ENCODE measurements at regions not wholly inside any gene's neighbourhood (a gene's known extent, or its start where the extent isn't known, plus 50 kb on each side); places are given as distances from the start of the nearest gene placed in this dataset.

DNA sequence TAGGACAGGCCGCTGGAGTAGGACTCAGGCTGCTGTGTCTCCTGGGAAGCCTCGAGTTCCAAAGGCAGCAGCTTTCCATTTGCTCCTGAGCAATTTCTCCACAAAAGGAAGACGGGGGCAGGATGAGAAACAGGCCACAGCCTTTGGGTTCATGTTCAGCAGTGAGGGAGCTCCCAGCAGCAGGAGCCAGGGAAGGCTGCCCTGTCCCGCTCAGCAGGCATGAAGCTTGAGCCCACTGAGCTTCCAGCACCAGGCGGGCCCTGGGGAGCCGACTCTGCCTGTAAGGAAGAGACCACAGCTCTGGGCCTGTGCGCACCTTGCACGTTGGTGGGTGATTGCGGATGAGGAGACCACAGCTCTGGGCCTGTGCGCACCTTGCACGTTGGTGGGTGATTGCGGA is 527.2 kb downstream of the TCERG1L start:
- no TSS peak for BruUV-seq (replicated peaks)
- Histone ChIP-seq H2AK5ac (ENCODE audit: low read depth, low read length) (no peak overlapping the region), H3K79me1 (ENCODE audit: low read depth in 1 of 2, low read length in 2 of 2) (no peaks in the 10 kb centered on the region), H3K4me1 (ENCODE audit: control insufficient read depth, insufficient read depth, low read length) (no peaks in the 10 kb centered on the region), H2BK15ac (ENCODE audit: low read depth, low read length) (no peak overlapping the region), H3K56ac (ENCODE audit: extremely low read depth, insufficient read depth, low read length) (no peak overlapping the region), H3K4ac (ENCODE audit: low read depth, low read length) (no peak overlapping the region), H2BK20ac (ENCODE audit: low read depth, low read length) (no peak overlapping the region), H2AFZ (replicated peaks; ENCODE audit: low read length, poor library complexity) (no peak overlapping the region), H3K4me3 (ENCODE audit: insufficient read depth, low read depth, low read length) (no peak overlapping the region), H3K4me2 (ENCODE audit: low read depth, low read length) (no peak overlapping the region), H4K91ac (ENCODE audit: insufficient read depth, low read depth, low read length) (no peak overlapping the region), H4K8ac (ENCODE audit: low read depth in 2 of 2, low read length in 2 of 2) (no peak overlapping the region), H3K18ac (ENCODE audit: low read depth, low read length) (no peak overlapping the region), H2AK9ac (replicated peaks; ENCODE audit: low read depth, low read length, poor library complexity) (no peak overlapping the region), H4K20me1 (ENCODE audit: insufficient read depth, low read length) (no peaks in the 10 kb centered on the region), H3K9me1 (ENCODE audit: insufficient read depth, low read length) (no peaks in the 10 kb centered on the region), H3K9ac (ENCODE audit: low read depth, low read length) (no peak overlapping the region), H3K36me3 (ENCODE audit: control insufficient read depth, insufficient read depth, low read length) (no peaks in the 10 kb centered on the region), H3K23ac (ENCODE audit: low read depth, low read length) (no peak overlapping the region), H3K27me3 (ENCODE audit: control insufficient read depth, insufficient read depth, low read length) (no peaks in the 10 kb centered on the region), H4K5ac (ENCODE audit: low read depth, low read length) (no peak overlapping the region), H3K9me3 (ENCODE audit: control insufficient read depth, insufficient read depth, low read length) (peaks cover 47% of the 10 kb centered on the region), H2BK120ac (ENCODE audit: low read depth, low read length) (no peak overlapping the region), H3K27ac (ENCODE audit: insufficient read depth, low read length) (no peak overlapping the region), H3K14ac (replicated peaks; ENCODE audit: low read depth, low read length) (no peak overlapping the region), H2BK5ac (ENCODE audit: low read depth, low read length, poor library complexity, severe bottlenecking) (no peak overlapping the region)
- in situ Hi-C loops (cut with MboI; ENCODE audit: low sequenced_read_pairs) (no loop called here), intact Hi-C loops (cut with micrococcal nuclease) (no loop called here), dilution Hi-C loops (cut with HindIII; ENCODE audit: low sequenced_read_pairs, unreplicated experiment) (no loop called here)
- WGBS, 2 experiments (ENCODE audit: extremely low coverage in 2 of 2, insufficient read length in 1 of 2), result 40% methylated on average over 3 of the region's 12 CpGs; no CpG with 5 or more reads in 1 of the 2 experiments
- TF ChIP-seq, protein P1, sequence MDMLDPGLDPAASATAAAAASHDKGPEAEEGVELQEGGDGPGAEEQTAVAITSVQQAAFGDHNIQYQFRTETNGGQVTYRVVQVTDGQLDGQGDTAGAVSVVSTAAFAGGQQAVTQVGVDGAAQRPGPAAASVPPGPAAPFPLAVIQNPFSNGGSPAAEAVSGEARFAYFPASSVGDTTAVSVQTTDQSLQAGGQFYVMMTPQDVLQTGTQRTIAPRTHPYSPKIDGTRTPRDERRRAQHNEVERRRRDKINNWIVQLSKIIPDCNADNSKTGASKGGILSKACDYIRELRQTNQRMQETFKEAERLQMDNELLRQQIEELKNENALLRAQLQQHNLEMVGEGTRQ (IDR thresholded peaks at IDR 0.05; ENCODE audit: low read depth, low read length), result no peak
- no peak for TF ChIP-seq MXI1 (IDR thresholded peaks at IDR 0.05; ENCODE audit: borderline replicate concordance, low read depth, low read length)
- TF ChIP-seq, protein P2, sequence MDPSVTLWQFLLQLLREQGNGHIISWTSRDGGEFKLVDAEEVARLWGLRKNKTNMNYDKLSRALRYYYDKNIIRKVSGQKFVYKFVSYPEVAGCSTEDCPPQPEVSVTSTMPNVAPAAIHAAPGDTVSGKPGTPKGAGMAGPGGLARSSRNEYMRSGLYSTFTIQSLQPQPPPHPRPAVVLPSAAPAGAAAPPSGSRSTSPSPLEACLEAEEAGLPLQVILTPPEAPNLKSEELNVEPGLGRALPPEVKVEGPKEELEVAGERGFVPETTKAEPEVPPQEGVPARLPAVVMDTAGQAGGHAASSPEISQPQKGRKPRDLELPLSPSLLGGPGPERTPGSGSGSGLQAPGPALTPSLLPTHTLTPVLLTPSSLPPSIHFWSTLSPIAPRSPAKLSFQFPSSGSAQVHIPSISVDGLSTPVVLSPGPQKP (IDR thresholded peaks at IDR 0.05; ENCODE audit: borderline replicate concordance, low read depth, low read length), result no peak
- TF ChIP-seq MAZ (IDR thresholded peaks at IDR 0.05; ENCODE audit: borderline replicate concordance, low read depth, low read length), result no peak
- TF ChIP-seq NFE2L2 (IDR thresholded peaks at IDR 0.05; ENCODE audit: low read depth, low read length), result no peak
- TF ChIP-seq FOS (IDR thresholded peaks at IDR 0.05; ENCODE audit: low read depth, low read length), result no peak
- TF ChIP-seq POLR2A (IDR thresholded peaks at IDR 0.05; ENCODE audit: low read depth, low read length), result no peak
- no peak for TF ChIP-seq SMC3 (IDR thresholded peaks at IDR 0.05; ENCODE audit: low read depth, low read length)
- no peak for TF ChIP-seq RAD21 (IDR thresholded peaks at IDR 0.05; ENCODE audit: low read length)
- no peak for TF ChIP-seq BHLHE40 (IDR thresholded peaks at IDR 0.05; ENCODE audit: low read depth, low read length)
- no peak for TF ChIP-seq RFX5 (IDR thresholded peaks at IDR 0.05; ENCODE audit: low read depth, low read length)
- TF ChIP-seq CHD1 (IDR thresholded peaks at IDR 0.05; ENCODE audit: low read depth, low read length), result no peak
- no peak for TF ChIP-seq MAFK (IDR thresholded peaks at IDR 0.05; ENCODE audit: low read depth, low read length)
- TF ChIP-seq RCOR1 (IDR thresholded peaks at IDR 0.05; ENCODE audit: insufficient replicate concordance, low read length), result no peak
- no peak for TF ChIP-seq CTCF (conservative IDR thresholded peaks at IDR 0.05; ENCODE audit: low read depth, low read length)
- POLR2A ChIA-PET (ENCODE audit: unreplicated experiment), result no interaction called here
- CTCF ChIA-PET, result no interaction called here
- no peak for DNase-seq
- no peak for ATAC-seq (ENCODE audit: low read depth)
